ENCODE measurements at regions not wholly inside any gene's neighbourhood (a gene's known extent, or its start where the extent isn't known, plus 50 kb on each side); places are given as distances from the start of the nearest gene placed in this dataset.
"Not testable (repeated sequence)": the region's sequence is repeated elsewhere in the genome, so short reads cannot be mapped to it uniquely, and the experiment has no call there.

DNA sequence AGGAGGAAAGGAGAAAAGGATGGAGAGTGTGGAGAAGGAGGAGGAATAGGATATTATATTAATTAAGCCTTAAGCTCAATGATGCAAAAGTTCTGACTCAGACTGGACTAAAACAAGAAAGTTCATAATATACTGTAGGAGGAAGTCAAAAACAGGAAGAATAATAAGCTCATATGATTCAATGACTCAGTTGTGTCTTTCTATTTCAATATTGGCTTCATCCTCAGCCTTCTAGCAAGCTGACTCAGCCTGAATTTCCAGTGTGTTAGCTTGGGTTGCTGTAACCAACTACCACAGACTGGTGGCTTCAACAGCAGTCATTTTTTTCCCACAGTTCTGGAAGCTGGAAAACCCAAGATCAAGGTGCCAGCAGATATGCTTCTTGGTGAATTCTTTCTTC is 254.8 kb upstream of the DPP6 start:
- TF ChIP-seq SIN3A (IDR thresholded peaks at IDR 0.05; ENCODE audit: borderline replicate concordance, insufficient read depth, low read depth, low read length); POLR2AphosphoS5 (IDR thresholded peaks at IDR 0.05; ENCODE audit: low read depth, low read length): not testable (repeated sequence)
- TF ChIP-seq, protein P1, sequence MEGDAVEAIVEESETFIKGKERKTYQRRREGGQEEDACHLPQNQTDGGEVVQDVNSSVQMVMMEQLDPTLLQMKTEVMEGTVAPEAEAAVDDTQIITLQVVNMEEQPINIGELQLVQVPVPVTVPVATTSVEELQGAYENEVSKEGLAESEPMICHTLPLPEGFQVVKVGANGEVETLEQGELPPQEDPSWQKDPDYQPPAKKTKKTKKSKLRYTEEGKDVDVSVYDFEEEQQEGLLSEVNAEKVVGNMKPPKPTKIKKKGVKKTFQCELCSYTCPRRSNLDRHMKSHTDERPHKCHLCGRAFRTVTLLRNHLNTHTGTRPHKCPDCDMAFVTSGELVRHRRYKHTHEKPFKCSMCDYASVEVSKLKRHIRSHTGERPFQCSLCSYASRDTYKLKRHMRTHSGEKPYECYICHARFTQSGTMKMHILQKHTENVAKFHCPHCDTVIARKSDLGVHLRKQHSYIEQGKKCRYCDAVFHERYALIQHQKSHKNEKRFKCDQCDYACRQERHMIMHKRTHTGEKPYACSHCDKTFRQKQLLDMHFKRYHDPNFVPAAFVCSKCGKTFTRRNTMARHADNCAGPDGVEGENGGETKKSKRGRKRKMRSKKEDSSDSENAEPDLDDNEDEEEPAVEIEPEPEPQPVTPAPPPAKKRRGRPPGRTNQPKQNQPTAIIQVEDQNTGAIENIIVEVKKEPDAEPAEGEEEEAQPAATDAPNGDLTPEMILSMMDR (IDR thresholded peaks at IDR 0.05): not testable (repeated sequence)
- TF ChIP-seq, protein P2, sequence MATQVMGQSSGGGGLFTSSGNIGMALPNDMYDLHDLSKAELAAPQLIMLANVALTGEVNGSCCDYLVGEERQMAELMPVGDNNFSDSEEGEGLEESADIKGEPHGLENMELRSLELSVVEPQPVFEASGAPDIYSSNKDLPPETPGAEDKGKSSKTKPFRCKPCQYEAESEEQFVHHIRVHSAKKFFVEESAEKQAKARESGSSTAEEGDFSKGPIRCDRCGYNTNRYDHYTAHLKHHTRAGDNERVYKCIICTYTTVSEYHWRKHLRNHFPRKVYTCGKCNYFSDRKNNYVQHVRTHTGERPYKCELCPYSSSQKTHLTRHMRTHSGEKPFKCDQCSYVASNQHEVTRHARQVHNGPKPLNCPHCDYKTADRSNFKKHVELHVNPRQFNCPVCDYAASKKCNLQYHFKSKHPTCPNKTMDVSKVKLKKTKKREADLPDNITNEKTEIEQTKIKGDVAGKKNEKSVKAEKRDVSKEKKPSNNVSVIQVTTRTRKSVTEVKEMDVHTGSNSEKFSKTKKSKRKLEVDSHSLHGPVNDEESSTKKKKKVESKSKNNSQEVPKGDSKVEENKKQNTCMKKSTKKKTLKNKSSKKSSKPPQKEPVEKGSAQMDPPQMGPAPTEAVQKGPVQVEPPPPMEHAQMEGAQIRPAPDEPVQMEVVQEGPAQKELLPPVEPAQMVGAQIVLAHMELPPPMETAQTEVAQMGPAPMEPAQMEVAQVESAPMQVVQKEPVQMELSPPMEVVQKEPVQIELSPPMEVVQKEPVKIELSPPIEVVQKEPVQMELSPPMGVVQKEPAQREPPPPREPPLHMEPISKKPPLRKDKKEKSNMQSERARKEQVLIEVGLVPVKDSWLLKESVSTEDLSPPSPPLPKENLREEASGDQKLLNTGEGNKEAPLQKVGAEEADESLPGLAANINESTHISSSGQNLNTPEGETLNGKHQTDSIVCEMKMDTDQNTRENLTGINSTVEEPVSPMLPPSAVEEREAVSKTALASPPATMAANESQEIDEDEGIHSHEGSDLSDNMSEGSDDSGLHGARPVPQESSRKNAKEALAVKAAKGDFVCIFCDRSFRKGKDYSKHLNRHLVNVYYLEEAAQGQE (IDR thresholded peaks at IDR 0.05; ENCODE audit: insufficient read depth in 1 of 2, low read depth in 2 of 2, low read length in 1 of 2): not testable (repeated sequence)
